ENCODE measurements at regions not wholly inside any gene's neighbourhood (a gene's known extent, or its start where the extent isn't known, plus 50 kb on each side); places are given as distances from the start of the nearest gene placed in this dataset.
"Not testable (repeated sequence)": the region's sequence is repeated elsewhere in the genome, so short reads cannot be mapped to it uniquely, and the experiment has no call there.

- DNase-seq: no peak
Observed at GRCh38 chr15:70523192-70523591, 240.2 kb downstream of the UACA start.

- DNase-seq: no peak
Observed at GRCh38 chr15:70522323-70522966, 240.9 kb downstream of the UACA start.

GRCh38 chr15:70521576-70522322, 241.6 kb downstream of the UACA start:
- no peak for DNase-seq

- no peak for DNase-seq
Observed at GRCh38 chr15:70519616-70520015, 243.7 kb downstream of the UACA start.

- no peak for DNase-seq
Observed at GRCh38 chr15:70519004-70519365, 244.4 kb downstream of the UACA start.

GRCh38 chr15:70518201-70519003, 245.0 kb downstream of the UACA start:
- DNase-seq: no peak

- no peak for DNase-seq
Observed at GRCh38 chr15:70517194-70517590, 246.2 kb downstream of the UACA start.

- DNase-seq: no peak
Observed at GRCh38 chr15:70516408-70517193, 246.8 kb downstream of the UACA start.

GRCh38 chr15:70514251-70514650, 249.1 kb downstream of the UACA start:
- no peak for DNase-seq

- DNase-seq: no peak
Observed at GRCh38 chr15:70513819-70514218, 249.5 kb downstream of the UACA start.

GRCh38 chr15:70512772-70513362, 250.5 kb downstream of the UACA start:
- peak; percentile 44 to 47 for DNase-seq

GRCh38 chr15:70511972-70512587, 251.3 kb downstream of the UACA start:
- not testable (repeated sequence) for DNase-seq

GRCh38 chr15:70510433-70510832, 252.9 kb downstream of the UACA start:
- no peak for DNase-seq

GRCh38 chr15:70509731-70510143, 253.6 kb downstream of the UACA start:
- DNase-seq: no peak

- DNase-seq: no peak
Observed at GRCh38 chr15:70509282-70509662, 254.1 kb downstream of the UACA start.

- peak; percentile 32 to 40 for DNase-seq
Observed at GRCh38 chr15:70508561-70509281, 254.6 kb downstream of the UACA start.

GRCh38 chr15:70507772-70508371, 255.5 kb downstream of the UACA start:
- DNase-seq: peak in 1 of 2 experiments; percentile 21

- no peak for DNase-seq
Observed at GRCh38 chr15:70505936-70506912, 257.1 kb downstream of the UACA start.

GRCh38 chr15:70505411-70505919, 257.9 kb downstream of the UACA start:
- DNase-seq: no peak

Measured in stimulated activated CD4-positive, alpha-beta T cell treated with anti-CD3 and anti-CD28 coated beads, Interleukin-4, amount 100 ng/mL, for 4 hours (primary cell).